Activated naive CD4-positive, alpha-beta T cell treated with anti-CD3 and anti-CD28 coated beads, Interleukin-2, amount 50 U/mL, for 24 hours (primary cell): ENCODE measurements at regions not wholly inside any gene's neighbourhood (a gene's known extent, or its start where the extent isn't known, plus 50 kb on each side); places are given as distances from the start of the nearest gene placed in this dataset.

Source experiments
- H3K27ac Mint-ChIP-seq: one replicate; pipeline ENCODE4 v1.8.0; 2021; ENCODE audit warnings: mild to moderate bottlenecking, mixed read lengths
- H3K27me3 Mint-ChIP-seq: one replicate; pipeline ENCODE4 v1.8.0; 2021; ENCODE audit warnings: mixed read lengths
- H3K36me3 Mint-ChIP-seq: one replicate; pipeline ENCODE4 v1.8.0; 2021; ENCODE audit warnings: mixed read lengths
- H3K4me1 Mint-ChIP-seq: one replicate; pipeline ENCODE4 v1.8.0; 2021; ENCODE audit warnings: mixed read lengths
- H3K4me3 Mint-ChIP-seq: one replicate; pipeline ENCODE4 v1.8.0; 2021; ENCODE audit warnings: mild to moderate bottlenecking, mixed read lengths
- H3K9me3 Mint-ChIP-seq: one replicate; pipeline ENCODE4 v1.8.0; 2021; ENCODE audit warnings: mixed read lengths

- H3K4me1 Mint-ChIP-seq = no peaks in the 10 kb centered on the region
- H3K4me3 Mint-ChIP-seq = no peak overlapping the region
- H3K27ac Mint-ChIP-seq = no peak overlapping the region
- H3K36me3 Mint-ChIP-seq = no peaks in the 10 kb centered on the region
- no peaks in the 10 kb centered on the region for H3K27me3 Mint-ChIP-seq
- H3K9me3 Mint-ChIP-seq = no peaks in the 10 kb centered on the region
Measured at GRCh38 chr4:111506706-111507105, 638.5 kb upstream of the FAM241A start.

GRCh38 chr4:111510535-111510934 is 634.7 kb upstream of the FAM241A start:
- Mint-ChIP-seq H3K36me3 (no peaks in the 10 kb centered on the region), H3K27me3 (no peaks in the 10 kb centered on the region), H3K27ac (no peak overlapping the region), H3K9me3 (no peaks in the 10 kb centered on the region), H3K4me1 (no peaks in the 10 kb centered on the region), H3K4me3 (no peak overlapping the region)

DNA sequence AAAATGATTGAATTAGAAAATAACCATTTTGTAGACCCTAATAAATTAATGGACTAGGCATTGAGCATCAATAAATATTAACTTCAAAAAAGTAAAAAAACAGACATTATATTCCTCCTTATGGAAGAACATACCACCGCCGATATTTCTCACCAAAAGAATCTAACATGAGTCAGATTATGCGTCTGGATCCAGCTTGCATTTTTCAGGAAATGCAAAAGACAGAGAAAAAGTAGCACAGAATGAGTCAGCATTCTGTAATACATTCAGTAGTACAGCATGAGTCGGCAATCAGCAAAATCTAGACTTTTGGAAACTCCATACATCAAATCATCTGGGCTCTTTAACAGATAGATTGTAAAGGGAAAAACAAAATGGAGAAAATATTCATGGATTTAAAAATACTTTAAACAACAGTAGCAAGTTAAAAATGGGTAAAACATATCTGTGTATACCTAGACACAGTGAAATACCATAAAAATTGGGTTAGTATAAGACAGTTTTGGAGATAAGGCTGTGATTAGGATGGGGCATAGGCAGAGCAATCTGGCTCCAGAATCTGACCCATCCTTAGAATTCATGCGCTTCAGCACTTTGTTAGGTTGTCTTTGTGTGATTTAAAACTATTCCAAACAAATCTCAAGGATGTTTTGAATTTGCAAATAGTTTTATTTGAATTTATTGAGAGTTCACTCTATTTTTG is 633.0 kb upstream of the FAM241A start:
- Mint-ChIP-seq H3K4me3 (no peak overlapping the region), H3K27ac (no peak overlapping the region), H3K4me1 (no peaks in the 10 kb centered on the region), H3K27me3 (no peaks in the 10 kb centered on the region), H3K36me3 (no peaks in the 10 kb centered on the region), H3K9me3 (no peaks in the 10 kb centered on the region)

DNA sequence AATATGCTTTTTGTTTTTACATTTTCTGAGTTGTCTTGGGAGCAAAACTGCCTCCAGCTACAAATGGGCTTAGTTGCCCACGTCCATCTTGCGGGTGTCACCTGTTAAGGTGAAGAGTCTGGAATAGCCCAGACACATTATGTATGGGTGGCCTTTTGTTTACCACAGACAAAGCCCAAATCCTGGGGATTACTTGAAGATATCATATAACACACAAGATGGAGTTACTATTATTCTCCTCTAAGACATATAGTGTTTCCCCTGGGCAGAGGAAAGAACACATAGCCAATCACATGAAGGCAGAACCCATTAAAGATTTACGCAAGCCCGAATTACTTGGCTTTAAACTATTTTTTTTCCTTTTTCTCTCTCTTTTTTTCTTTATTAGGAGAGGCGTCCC is 625.6 kb upstream of the FAM241A start:
- H3K27ac Mint-ChIP-seq = no peak overlapping the region
- H3K4me1 Mint-ChIP-seq = no peaks in the 10 kb centered on the region
- no peaks in the 10 kb centered on the region for H3K36me3 Mint-ChIP-seq
- no peaks in the 10 kb centered on the region for H3K27me3 Mint-ChIP-seq
- no peaks in the 10 kb centered on the region for H3K9me3 Mint-ChIP-seq
- no peak overlapping the region for H3K4me3 Mint-ChIP-seq

GRCh38 chr4:111530446-111530845 is 614.8 kb upstream of the FAM241A start:
- Mint-ChIP-seq H3K27me3 (no peaks in the 10 kb centered on the region), H3K4me3 (no peak overlapping the region), H3K36me3 (no peaks in the 10 kb centered on the region), H3K9me3 (no peaks in the 10 kb centered on the region), H3K27ac (no peak overlapping the region), H3K4me1 (no peaks in the 10 kb centered on the region)

- H3K27me3 Mint-ChIP-seq = no peaks in the 10 kb centered on the region
- no peaks in the 10 kb centered on the region for H3K4me1 Mint-ChIP-seq
- no peaks in the 10 kb centered on the region for H3K36me3 Mint-ChIP-seq
- no peak overlapping the region for H3K4me3 Mint-ChIP-seq
- no peak overlapping the region for H3K27ac Mint-ChIP-seq
- no peaks in the 10 kb centered on the region for H3K9me3 Mint-ChIP-seq
Measured at GRCh38 chr4:111535792-111536191, 609.5 kb upstream of the FAM241A start.

DNA sequence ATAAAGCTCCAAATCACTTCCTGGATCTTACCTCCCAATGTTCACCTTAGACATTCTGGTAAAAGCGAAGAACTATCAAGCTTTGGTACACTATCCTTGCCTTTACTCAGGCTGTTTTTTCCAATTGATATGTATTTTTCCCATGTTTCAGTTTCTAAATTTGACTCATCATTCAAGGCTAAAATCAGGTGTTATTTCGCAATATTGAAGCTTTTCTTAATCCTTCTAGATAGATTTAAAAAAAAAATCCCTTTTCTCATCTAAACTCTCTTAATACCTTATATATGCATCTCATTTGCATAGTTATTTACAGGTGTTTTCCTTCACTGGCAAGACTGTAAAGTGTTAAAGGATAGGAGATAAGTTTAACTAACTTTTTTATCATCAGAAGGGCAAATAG is 608.1 kb upstream of the FAM241A start:
- H3K27me3 Mint-ChIP-seq = no peaks in the 10 kb centered on the region
- no peaks in the 10 kb centered on the region for H3K9me3 Mint-ChIP-seq
- no peaks in the 10 kb centered on the region for H3K4me1 Mint-ChIP-seq
- no peak overlapping the region for H3K4me3 Mint-ChIP-seq
- H3K36me3 Mint-ChIP-seq = no peaks in the 10 kb centered on the region
- no peak overlapping the region for H3K27ac Mint-ChIP-seq

DNA sequence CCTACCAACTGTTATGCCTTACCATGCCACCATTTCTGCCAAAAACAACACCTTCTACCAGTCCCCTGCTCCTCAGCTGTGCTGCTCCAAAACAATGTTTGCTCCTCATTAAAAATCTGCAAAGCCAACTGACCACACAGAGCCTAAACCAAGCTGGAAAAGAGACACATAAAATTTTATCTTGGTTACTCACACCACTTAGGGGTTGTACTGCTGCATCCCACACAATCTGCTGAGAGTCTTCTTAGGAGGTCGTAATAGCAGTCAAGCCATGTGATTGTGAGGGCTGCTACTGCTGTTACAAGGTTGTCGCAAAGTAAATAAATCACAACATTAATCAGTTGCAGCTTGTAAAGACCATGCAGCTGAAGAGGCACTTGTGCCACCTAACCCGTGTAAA is 607.4 kb upstream of the FAM241A start:
- Mint-ChIP-seq H3K36me3 (no peaks in the 10 kb centered on the region), H3K9me3 (no peaks in the 10 kb centered on the region), H3K4me3 (no peak overlapping the region), H3K27ac (no peak overlapping the region), H3K27me3 (no peaks in the 10 kb centered on the region), H3K4me1 (no peaks in the 10 kb centered on the region)

DNA sequence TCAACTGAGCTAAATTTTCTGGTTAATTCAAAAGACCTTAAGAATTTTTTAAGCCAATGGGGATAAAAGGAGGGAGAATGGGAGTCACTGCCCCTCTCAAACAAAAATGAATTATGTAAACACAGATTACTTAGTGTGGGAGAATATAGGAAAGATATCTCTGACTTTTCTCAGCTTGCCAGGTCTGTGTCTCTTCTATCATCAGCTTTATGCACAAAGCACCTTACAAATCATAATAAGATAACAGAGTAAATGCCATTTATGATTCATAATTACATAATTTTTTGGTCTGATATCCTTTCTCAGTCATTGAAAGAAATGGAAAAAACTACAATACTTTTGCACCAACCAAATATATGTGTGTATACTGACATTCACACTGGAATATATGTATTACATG is 604.6 kb upstream of the FAM241A start:
- H3K4me3 Mint-ChIP-seq = no peak overlapping the region
- no peak overlapping the region for H3K27ac Mint-ChIP-seq
- no peaks in the 10 kb centered on the region for H3K27me3 Mint-ChIP-seq
- no peaks in the 10 kb centered on the region for H3K36me3 Mint-ChIP-seq
- H3K9me3 Mint-ChIP-seq = peaks cover 5% of the 10 kb centered on the region
- no peaks in the 10 kb centered on the region for H3K4me1 Mint-ChIP-seq

DNA sequence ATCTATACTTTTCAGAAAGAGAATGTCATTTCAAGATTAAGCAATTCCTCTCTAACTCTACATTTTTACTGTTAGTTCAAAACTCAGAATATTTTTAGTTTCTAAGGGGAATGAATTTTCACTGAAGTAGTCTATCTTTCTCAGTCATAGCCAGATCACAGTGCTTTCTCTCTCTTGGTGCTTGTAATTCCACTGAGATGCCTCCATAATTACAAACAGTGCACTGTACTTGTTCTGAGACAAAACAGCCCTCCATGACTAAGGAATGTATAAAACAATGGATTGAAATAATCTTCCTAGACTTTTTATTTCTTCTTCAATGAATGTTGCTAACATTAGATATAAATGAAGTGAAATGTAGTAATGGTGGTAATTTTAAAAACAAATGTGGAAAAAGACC is 603.2 kb upstream of the FAM241A start:
- Mint-ChIP-seq H3K27me3 (no peaks in the 10 kb centered on the region), H3K36me3 (no peaks in the 10 kb centered on the region), H3K9me3 (peaks cover 5% of the 10 kb centered on the region), H3K27ac (no peak overlapping the region), H3K4me3 (no peak overlapping the region), H3K4me1 (no peaks in the 10 kb centered on the region)

DNA sequence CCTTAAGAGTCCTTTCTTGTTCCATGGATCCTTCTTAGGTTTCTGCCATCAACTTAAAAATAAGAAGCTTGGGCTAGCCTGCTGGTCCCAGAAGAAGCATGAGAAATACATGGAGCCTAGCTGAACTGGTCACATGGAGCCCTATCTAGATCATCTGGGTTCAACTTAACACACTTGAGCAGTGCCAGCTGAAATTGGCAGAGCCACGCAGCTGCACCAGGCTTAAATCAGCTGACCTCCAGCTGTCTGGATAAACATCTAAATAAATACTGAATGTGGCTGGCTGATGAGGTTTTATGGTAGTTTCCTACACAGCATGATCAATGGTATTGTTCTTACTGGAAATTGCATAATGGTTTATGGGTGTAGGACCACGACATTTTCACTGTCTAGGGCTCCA is 598.4 kb upstream of the FAM241A start:
- Mint-ChIP-seq H3K9me3 (peaks cover 5% of the 10 kb centered on the region), H3K4me1 (no peaks in the 10 kb centered on the region), H3K4me3 (no peak overlapping the region), H3K36me3 (no peaks in the 10 kb centered on the region), H3K27ac (no peak overlapping the region), H3K27me3 (no peaks in the 10 kb centered on the region)

- peaks cover 13% of the 10 kb centered on the region for H3K9me3 Mint-ChIP-seq
- H3K27ac Mint-ChIP-seq = no peak overlapping the region
- no peak overlapping the region for H3K4me3 Mint-ChIP-seq
- H3K4me1 Mint-ChIP-seq = no peaks in the 10 kb centered on the region
- no peaks in the 10 kb centered on the region for H3K27me3 Mint-ChIP-seq
- H3K36me3 Mint-ChIP-seq = no peaks in the 10 kb centered on the region
Measured at GRCh38 chr4:111556141-111556781, 589.0 kb upstream of the FAM241A start.

DNA sequence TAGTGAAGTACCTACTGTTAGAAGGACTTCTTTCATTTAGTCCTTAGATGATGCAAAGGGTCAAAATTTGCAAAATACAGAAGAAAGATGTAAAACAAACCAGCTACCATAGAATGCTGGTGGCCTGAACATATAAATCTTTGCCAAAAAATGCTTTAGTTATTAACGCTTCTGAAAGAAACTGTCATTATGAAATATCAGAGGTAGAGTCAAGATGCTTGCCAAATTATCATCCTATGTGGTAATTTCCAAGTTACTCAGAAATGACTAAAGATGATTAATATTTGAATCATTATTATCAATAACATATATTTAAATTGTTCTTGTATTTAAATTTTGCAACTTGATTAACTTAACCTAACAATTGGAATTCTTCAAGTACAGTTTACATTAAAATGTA is 588.4 kb upstream of the FAM241A start:
- peaks cover 17% of the 10 kb centered on the region for H3K9me3 Mint-ChIP-seq
- H3K4me1 Mint-ChIP-seq = no peaks in the 10 kb centered on the region
- H3K27me3 Mint-ChIP-seq = no peaks in the 10 kb centered on the region
- H3K4me3 Mint-ChIP-seq = no peak overlapping the region
- H3K36me3 Mint-ChIP-seq = no peaks in the 10 kb centered on the region
- H3K27ac Mint-ChIP-seq = no peak overlapping the region

DNA sequence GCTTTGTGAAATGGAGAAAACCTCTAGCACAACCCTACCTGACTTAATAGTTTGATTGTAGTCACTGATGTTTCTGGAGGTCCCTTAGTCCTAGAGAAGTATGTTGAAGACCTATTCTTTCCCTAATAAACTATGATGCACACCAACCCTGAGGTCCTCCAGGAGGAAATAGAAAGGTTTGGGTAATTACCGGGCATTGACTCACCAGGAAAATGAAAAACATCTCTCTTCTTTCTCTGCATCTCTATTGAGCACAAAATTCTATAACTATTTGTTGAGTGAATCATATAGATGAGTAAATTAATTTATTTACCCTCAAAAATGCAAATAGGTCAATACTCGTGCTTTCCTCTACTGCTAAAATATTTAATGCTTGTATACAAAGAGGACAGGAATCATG is 582.4 kb upstream of the FAM241A start:
- Mint-ChIP-seq H3K27me3 (no peaks in the 10 kb centered on the region), H3K4me3 (no peak overlapping the region), H3K27ac (no peak overlapping the region), H3K9me3 (peaks cover 17% of the 10 kb centered on the region), H3K4me1 (no peaks in the 10 kb centered on the region), H3K36me3 (no peaks in the 10 kb centered on the region)

GRCh38 chr4:111572470-111572869 is 572.8 kb upstream of the FAM241A start:
- H3K4me3 Mint-ChIP-seq = no peak overlapping the region
- H3K4me1 Mint-ChIP-seq = no peaks in the 10 kb centered on the region
- no peaks in the 10 kb centered on the region for H3K9me3 Mint-ChIP-seq
- H3K27ac Mint-ChIP-seq = no peak overlapping the region
- H3K27me3 Mint-ChIP-seq = no peaks in the 10 kb centered on the region
- no peaks in the 10 kb centered on the region for H3K36me3 Mint-ChIP-seq

DNA sequence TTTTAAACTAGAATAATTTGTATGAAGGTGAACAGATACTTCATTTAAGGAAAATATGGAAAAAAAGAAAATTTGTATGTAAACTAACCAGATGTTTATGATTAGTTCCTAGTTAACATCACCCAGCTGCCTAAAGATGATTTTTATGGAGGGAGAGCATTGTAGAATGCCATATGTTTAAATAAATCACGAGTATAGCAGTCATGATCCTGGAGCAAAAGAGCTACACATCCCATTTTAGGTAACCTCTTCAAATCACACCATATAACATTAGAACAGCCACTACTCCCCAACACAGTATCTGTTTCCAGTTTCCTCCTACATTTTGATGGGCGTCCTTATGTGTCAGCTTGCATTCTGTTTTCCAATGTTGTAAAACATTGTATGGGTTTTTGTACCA is 571.9 kb upstream of the FAM241A start:
- no peak overlapping the region for H3K27ac Mint-ChIP-seq
- H3K27me3 Mint-ChIP-seq = no peaks in the 10 kb centered on the region
- H3K36me3 Mint-ChIP-seq = no peaks in the 10 kb centered on the region
- no peak overlapping the region for H3K4me3 Mint-ChIP-seq
- H3K9me3 Mint-ChIP-seq = no peaks in the 10 kb centered on the region
- no peaks in the 10 kb centered on the region for H3K4me1 Mint-ChIP-seq

- no peaks in the 10 kb centered on the region for H3K36me3 Mint-ChIP-seq
- no peaks in the 10 kb centered on the region for H3K27me3 Mint-ChIP-seq
- no peaks in the 10 kb centered on the region for H3K4me1 Mint-ChIP-seq
Measured at GRCh38 chr4:111579767-111580166, 565.5 kb upstream of the FAM241A start.

More at GRCh38 chr4:111579767-111580166, 565.5 kb upstream of the FAM241A start:
- H3K9me3 Mint-ChIP-seq = peaks cover 9% of the 10 kb centered on the region
- H3K4me3 Mint-ChIP-seq = no peak overlapping the region
- no peak overlapping the region for H3K27ac Mint-ChIP-seq
